Urothelium cell line (cell line): ENCODE measurements at regions not wholly inside any gene's neighbourhood (a gene's known extent, or its start where the extent isn't known, plus 50 kb on each side); places are given as distances from the start of the nearest gene placed in this dataset.
"Not testable (repeated sequence)": the region's sequence is repeated elsewhere in the genome, so short reads cannot be mapped to it uniquely, and the experiment has no call there.

Source experiments
- DNase-seq: peaks from one replicate; pipeline ENCODE4 v3.0.0; 2011; ENCODE audit warnings: low spot score, mixed read lengths
- FAIRE-seq: peaks from 2 replicates; lab custom pipeline; 2011; peaks lifted over from hg19 to GRCh38; lab: Jason Lieb, UNC

DNA sequence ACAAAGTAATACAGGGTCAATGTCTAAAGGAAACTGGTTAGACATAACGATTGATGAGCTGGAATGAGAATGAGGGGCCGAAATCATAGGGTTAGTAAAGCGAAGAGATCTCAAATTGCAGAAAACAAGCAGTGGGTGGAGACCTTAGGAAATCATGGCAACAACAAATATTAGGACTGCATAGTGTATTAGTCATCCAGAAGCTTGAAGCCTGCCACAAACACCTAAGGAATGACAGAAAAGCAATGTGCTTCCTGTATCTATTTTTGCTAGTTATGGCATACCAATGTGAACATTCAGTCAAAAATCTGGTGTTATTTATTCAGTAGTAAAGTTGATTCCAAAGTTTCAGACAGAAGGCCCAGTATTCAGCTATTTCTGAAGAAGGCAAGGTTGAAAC lies 410.9 kb upstream of the CT83 start:
- DNase-seq, result peak; percentile 11
- no peak for FAIRE-seq

DNA sequence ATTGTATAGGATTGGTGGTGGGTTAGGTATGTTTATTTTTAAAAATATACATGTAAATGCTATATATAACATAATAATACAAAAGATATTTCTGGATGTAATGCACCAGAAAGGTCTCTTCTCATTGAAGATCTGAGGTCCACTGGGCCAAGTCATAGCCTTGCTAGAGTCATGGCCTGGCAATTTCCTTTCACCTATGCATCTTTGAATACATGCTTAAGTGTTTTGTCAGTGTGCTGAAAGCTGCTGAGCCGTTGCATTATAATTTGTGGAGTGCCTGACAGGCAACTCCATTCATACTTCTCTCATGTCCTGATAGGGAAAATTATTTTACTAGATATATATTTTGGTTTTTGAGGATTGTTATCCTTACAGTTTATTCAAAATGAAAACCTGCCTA lies 410.2 kb upstream of the CT83 start:
- DNase-seq (no peak), FAIRE-seq (no peak)

- DNase-seq, result no peak
- no peak for FAIRE-seq
Measured at GRCh38 chrX:116863029-116863428, 400.3 kb upstream of the CT83 start.

GRCh38 chrX:116862340-116862739 lies 399.6 kb upstream of the CT83 start:
- FAIRE-seq (no peak), DNase-seq (no peak)

GRCh38 chrX:116841290-116841689 lies 378.5 kb upstream of the CT83 start:
- DNase-seq (no peak), FAIRE-seq (no peak)

GRCh38 chrX:116827063-116827462 lies 364.3 kb upstream of the CT83 start:
- DNase-seq, result no peak
- no peak for FAIRE-seq

GRCh38 chrX:116824785-116825184 lies 362.0 kb upstream of the CT83 start:
- FAIRE-seq, result no peak
- no peak for DNase-seq

DNA sequence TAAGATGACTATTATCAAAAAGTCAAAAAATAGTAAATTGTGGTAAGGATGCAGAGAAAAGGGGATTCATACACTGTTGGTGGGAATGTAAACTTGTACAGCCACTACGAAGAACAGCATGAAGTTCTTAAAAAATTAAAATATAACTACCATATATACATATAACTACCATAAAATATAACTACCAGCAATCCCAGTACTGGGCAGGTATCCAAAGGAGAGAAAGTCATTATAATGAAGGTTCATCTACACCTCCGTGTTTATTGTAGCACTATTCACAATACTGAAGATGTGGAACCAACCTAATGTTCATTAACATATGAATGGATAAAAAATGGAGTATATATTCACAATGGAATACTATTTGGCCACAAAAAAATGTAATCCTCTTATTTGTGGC lies 360.9 kb upstream of the CT83 start:
- DNase-seq (no peak), FAIRE-seq (no peak)

- no peak for DNase-seq
- FAIRE-seq, result no peak
Measured at GRCh38 chrX:116806288-116806802, 343.6 kb upstream of the CT83 start.

- DNase-seq, result no peak
- no peak for FAIRE-seq
Measured at GRCh38 chrX:116801943-116802342, 339.2 kb upstream of the CT83 start.

GRCh38 chrX:116781926-116782325 lies 319.1 kb upstream of the CT83 start:
- FAIRE-seq, result no peak

DNA sequence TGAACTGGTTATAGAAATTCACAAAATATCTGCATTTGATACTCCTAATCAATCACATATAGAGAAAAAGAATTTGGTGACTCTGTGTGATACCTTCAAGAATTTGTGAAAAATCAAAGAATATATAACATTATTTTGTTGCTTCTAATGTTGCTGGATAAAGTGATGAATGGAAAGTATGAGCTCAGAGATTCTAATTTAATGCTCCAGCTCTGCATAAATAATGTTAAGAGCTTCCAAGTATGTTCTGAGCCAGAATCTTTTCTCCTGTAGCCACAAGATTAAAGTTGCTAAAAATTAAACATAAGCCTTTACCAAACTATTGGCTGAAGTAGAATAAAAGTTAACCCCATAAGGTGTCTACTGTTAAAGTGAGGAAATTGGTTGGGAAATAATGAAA lies 294.7 kb upstream of the CT83 start:
- DNase-seq (no peak), FAIRE-seq (no peak)

More at GRCh38 chrX:116781926-116782325, 319.1 kb upstream of the CT83 start:
- no peak for DNase-seq

DNA sequence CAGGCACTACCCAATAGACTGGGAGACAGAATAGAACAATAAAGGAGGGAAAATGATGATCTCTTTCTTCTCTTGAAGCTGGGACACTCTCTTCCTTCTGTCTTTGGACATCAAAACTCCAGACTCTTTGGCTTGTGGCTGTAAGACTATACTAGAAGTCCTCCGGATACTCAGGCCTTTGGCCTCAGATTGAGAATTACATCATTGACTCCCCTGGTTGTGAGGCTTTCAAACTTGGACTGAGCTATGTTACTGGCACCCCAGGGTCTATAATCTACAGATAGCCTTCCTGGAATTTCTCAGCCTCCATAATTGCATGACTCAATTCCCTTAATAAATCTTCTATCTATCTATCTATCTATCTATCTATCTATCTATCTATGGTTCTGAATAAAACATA lies 294.2 kb upstream of the CT83 start:
- no peak for DNase-seq

GRCh38 chrX:116749943-116750342 lies 287.2 kb upstream of the CT83 start:
- FAIRE-seq (no peak), DNase-seq (no peak)

More for the DNA sequence above, 294.2 kb upstream of the CT83 start:
- FAIRE-seq, result no peak

- no peak for FAIRE-seq
Measured at GRCh38 chrX:116732214-116732613, 269.4 kb upstream of the CT83 start.

GRCh38 chrX:116726806-116727205 lies 264.0 kb upstream of the CT83 start:
- FAIRE-seq (no peak), DNase-seq (no peak)

More at GRCh38 chrX:116732214-116732613, 269.4 kb upstream of the CT83 start:
- no peak for DNase-seq

- no peak for DNase-seq
- FAIRE-seq, result no peak
Measured at GRCh38 chrX:116694046-116694445, 231.3 kb upstream of the CT83 start.

- not testable (repeated sequence) for FAIRE-seq, DNase-seq
Measured at GRCh38 chrX:116679544-116679943, 216.8 kb upstream of the CT83 start.

DNA sequence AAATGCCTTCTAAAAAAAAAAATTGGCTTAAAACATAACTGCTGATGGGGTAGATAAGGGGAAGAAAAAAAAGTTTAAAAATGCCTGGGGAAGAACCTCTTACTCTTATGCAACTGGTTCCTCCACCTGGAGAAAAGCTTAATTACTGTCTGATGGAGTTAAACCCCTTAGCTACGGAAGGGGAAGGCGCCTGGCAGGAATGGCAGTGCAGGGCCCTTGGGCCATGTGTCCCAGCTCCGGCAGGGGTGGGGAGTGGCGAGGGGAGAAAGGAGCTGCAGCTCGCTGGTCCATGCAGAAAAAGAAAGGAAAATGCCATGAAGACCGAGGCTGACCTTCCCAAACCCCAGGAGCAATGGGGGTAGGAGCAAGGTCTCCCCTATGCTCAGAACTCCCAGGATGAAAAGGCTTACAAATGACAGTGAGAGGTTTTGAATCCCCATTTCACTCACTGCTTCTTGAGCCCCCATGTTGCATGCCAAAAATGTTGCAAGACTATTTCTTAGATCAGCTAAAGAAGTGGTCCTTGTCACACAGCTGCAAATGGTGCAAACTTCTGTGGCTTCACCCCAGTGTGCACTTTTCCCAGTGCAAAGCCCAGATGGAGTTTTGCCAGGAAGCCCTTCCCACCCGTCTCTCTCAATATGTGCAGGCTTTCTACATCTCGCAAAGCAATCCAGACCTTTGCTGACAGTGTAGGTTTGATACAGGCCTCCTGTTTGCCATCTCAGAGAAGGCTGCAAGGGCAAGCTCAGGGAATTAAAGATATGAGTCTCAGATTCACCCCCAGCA lies 204.8 kb upstream of the CT83 start:
- FAIRE-seq (no peak), DNase-seq (no peak)

DNA sequence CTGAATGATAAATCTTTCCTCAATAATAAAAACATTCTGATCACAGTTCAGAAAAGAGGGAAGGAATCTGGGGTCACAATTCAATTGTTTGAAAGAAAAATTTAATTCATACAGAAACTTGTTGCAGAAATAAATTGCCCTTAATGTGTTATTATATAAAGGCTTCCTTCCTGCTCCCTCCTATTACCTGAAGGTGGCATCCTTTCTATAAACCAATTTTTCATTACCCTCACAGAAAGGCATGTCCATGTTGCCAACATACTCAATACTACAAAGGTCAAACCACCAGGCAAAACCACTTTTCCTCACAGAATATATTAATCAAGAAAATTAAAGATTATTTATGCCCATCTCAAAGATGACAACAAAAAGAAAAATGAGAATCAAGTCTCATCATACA lies 194.3 kb upstream of the CT83 start:
- DNase-seq, result no peak
- FAIRE-seq, result no peak

- FAIRE-seq (no peak), DNase-seq (no peak)
Measured at GRCh38 chrX:116628464-116628863, 165.7 kb upstream of the CT83 start.

- no peak for FAIRE-seq
- DNase-seq, result no peak
Measured at GRCh38 chrX:116618546-116618945, 155.8 kb upstream of the CT83 start.

DNA sequence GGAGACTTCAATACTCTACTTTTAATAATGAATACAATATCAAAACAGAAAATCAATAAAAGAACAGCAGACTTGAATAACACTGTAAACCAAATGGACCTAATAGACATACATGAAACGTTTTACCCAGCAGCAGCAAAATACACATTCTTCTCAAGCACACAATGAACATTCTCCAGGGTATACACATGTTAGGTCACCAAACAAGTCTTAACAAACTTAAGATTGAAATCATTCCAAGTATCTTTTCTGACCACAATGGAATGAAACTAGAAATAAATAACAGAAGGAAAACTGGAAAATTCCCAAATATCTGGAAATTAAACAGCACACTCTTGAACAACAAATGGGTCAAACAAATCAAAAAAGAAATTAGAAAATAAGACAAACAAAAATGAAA lies 145.0 kb upstream of the CT83 start:
- no peak for DNase-seq
- FAIRE-seq, result no peak
